ENCODE measurements at regions not wholly inside any gene's neighbourhood (a gene's known extent, or its start where the extent isn't known, plus 50 kb on each side); places are given as distances from the start of the nearest gene placed in this dataset.

DNA sequence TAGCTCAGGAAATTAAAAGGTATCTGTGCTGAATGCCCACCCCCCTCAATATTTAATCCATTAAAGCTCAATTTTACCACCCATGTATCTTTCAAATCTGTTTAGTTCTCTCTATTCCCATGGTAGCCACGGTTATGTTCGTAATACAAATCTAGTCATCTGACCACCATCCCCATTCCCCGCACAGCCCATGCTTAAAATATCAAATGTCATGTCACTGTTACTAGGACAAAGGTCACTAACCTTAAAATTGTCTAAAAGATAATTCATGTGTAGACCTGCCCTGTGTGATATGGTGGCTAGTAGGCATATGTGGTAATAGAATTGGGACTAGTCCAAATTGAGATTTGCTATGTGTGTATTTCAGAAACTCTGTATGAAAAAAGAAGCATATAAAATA, 728.5 kb upstream of the B3GALT2 start:
- no peak for TF ChIP-seq CTCF (IDR thresholded peaks at IDR 0.05)
- no peak for TF ChIP-seq POLR2A (IDR thresholded peaks at IDR 0.05)
